Left lobe of liver (tissue), 2 donors: ENCODE measurements at regions not wholly inside any gene's neighbourhood (a gene's known extent, or its start where the extent isn't known, plus 50 kb on each side); places are given as distances from the start of the nearest gene placed in this dataset.
A peak's percentile ranks its signal among the peaks of the same experiment; 100 is the strongest.
"Not testable (repeated sequence)": the region's sequence is repeated elsewhere in the genome, so short reads cannot be mapped to it uniquely, and the experiment has no call there.

ENCODE experiments used
- ATAC-seq: fragments of 200-7000 bp; cut with Tn5 transposase; one replicate; pipeline ENCODE4 v1.9.1; 2020; ENCODE audit warnings: mild to moderate bottlenecking, moderate library complexity
- DNase-seq: peaks from one replicate; pipeline ENCODE4 v3.0.0-alpha.2; 2020; ENCODE audit warnings: low spot score
- donor health status: DM: no; HTN: no; CAD: no; lungs with moderate emphysema.
- donor health status: DM: no; HTN: yes; CAD: no.

- ATAC-seq (no peak), DNase-seq (no peak)
These were observed 226.9 kb upstream of the IRF2BP2 start for GRCh38 chr1:234836776-234837357.

DNA sequence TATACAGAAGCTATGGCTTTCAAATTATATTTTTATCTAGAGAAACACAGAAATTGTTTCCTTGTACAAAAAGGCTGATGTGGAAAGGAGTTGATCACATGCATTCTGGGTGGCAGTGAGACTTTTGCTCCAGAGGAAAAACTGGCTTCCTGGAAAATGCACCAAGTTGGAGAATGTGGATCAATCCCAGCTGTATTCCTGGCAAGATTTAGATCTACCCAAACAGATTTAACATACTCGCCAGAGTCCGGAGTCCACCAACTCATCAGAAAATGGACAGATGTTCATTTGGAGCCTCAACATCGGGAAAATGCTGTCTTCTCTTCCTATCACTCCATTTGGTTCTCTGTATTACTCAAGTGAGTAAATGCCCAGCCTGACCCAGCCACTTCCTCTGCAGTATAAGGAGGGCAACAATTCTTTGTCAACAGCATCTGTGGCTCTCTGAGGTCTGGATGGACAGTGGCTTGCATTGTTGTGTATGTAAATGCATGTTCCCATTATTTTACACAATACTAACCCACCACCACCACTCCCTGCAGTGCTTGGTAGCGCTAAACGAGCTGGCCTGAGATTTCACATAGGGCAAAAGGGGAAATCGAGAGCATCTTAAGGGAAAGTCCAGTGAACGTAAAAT, 226.2 kb upstream of the IRF2BP2 start:
- DNase-seq (no peak), ATAC-seq (peak; percentile 77)

- DNase-seq (no peak), ATAC-seq (peak; percentile 51)
These were observed 225.3 kb upstream of the IRF2BP2 start for GRCh38 chr1:234835239-234835638.

- no peak for ATAC-seq
These were observed 223.7 kb upstream of the IRF2BP2 start for GRCh38 chr1:234833646-234834045.

GRCh38 chr1:234833118-234833517, 223.1 kb upstream of the IRF2BP2 start:
- no peak for DNase-seq
- no peak for ATAC-seq

More at GRCh38 chr1:234833646-234834045, 223.7 kb upstream of the IRF2BP2 start:
- no peak for DNase-seq

DNA sequence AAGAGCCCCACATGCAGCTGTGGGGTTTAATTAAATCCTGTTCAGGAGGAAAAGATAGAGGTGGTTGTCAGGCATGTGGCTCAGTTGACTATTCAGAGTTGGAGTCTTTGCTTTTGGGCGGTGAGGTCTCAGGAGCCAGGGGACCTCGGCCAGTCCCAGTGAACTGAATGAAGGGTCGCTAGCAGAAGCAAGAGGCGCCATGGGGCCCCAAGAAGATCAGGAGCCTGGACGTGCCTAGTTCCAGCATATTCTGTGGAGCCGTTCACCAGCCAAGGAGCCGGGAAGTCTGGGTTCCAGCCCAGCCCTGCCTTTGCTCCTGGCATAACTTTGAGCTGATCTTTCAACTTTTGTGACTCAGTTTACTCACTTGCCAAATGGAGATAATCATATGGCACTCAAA, 217.7 kb upstream of the IRF2BP2 start:
- DNase-seq (no peak), ATAC-seq (no peak)

GRCh38 chr1:234827181-234827580, 217.2 kb upstream of the IRF2BP2 start:
- no peak for ATAC-seq
- DNase-seq: no peak

GRCh38 chr1:234826352-234826751, 216.4 kb upstream of the IRF2BP2 start:
- ATAC-seq (no peak), DNase-seq (no peak)

- ATAC-seq: no peak
- no peak for DNase-seq
These were observed 215.7 kb upstream of the IRF2BP2 start for GRCh38 chr1:234825498-234826165.

DNA sequence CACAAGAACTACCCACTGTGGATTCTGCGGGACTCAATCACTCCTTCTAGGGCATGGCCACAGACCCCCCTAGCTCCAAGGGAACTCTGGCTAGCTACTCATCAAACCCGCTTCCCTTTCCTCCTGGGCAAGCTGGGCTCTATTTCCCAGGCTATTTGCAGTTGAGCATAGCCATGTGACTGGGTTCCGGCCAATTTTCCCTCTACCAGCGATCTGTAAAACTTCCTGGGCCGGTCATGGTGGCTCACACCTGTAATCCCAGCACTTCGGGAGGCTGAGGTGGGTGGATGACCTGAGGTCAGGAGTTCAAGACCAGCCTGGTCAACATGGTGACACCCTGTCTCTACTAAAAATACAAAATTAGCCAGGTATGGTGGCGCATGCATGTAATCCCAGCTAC, 214.9 kb upstream of the IRF2BP2 start:
- not testable (repeated sequence) for ATAC-seq, DNase-seq

DNA sequence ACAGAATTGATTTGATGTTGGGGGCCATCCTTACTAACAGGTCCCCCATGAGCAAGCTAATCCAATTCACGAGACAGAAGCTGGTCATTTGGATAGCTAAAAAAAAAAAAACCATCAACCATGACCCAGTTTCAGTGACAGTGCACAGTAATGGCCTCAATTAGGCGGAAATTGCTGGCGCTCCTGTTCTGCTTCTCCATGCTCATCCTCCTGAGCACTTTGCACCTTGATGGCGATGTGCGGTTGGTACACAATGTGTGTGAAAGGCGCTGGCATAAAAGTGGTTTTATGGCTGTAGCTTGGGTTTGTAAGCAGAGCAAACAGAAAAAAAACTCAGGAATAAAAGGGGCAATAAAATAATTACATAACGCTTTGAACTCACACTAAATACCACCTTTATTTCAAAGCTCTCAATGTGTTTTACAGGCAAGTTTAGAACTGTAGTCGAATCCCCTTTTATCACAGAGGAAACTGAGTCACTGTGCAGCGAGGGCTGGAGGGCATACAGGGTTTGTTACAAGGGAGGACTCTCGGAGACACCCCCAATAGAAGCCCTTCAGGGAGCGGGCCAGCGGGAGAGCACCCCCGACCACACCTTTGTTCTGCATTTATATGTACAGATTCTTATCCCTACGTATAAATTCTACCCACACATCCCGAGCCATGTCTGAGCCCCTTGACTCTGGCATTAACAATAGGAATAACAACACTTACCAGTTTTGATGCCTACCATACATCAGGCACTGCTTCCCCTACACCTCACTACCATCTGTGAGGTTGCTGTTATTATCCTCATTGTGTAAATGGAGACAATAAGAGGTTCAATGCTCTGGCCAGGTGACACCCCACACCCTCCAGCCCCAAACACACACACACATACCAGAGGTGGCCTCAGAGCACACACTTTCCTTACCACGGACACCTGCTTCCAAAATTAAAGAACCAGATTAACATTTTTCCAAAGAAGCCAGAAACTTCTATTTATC, 213.5 kb upstream of the IRF2BP2 start:
- no peak for DNase-seq
- ATAC-seq: peak; percentile 35

DNA sequence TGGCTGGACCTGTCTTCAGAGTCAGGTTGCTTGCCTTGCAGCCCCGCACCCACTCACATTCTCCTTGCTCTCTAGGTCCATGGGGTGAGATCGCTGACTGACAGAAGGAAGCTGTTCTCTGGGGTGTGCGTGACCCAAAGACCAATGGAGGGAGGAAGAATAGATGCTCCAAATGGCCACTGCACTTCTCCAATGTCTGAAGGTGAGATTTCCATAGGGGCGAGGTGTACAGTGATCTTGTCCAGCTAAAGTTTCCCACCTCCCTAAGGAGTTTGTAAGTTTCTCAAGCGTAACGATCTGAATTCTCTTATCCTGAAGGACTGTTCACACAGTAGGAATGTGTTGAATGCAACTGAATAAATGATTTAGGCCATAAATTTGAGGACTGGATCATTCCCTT, 211.9 kb upstream of the IRF2BP2 start:
- ATAC-seq (no peak), DNase-seq (no peak)

GRCh38 chr1:234820597-234820996, 210.6 kb upstream of the IRF2BP2 start:
- ATAC-seq (no peak), DNase-seq (no peak)

DNA sequence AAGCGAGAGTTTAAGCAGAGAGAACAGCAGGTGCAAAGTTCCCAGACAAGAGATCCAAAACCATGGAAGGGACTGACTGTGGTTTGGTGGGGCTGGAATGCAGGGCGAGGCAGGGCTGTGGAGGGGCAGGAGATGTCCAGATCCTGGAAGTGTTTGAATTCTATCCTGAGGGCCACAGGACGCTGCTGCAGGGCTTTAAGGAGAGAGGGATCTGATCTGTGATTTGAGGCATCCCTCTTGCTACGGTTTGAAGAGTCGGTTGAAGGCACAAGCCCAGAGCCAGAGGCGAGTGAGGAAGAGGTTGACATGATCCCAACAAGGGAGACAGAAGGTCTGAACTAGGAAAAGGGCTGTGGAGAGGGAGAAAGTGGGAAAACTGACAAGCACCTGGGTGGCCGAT, 209.9 kb upstream of the IRF2BP2 start:
- not testable (repeated sequence) for DNase-seq, ATAC-seq

- DNase-seq, ATAC-seq: not testable (repeated sequence)
These were observed 208.0 kb upstream of the IRF2BP2 start for GRCh38 chr1:234818040-234818387.

GRCh38 chr1:234817313-234818039, 207.5 kb upstream of the IRF2BP2 start:
- ATAC-seq (peak; percentile 52), DNase-seq (peak; percentile 53)

DNA sequence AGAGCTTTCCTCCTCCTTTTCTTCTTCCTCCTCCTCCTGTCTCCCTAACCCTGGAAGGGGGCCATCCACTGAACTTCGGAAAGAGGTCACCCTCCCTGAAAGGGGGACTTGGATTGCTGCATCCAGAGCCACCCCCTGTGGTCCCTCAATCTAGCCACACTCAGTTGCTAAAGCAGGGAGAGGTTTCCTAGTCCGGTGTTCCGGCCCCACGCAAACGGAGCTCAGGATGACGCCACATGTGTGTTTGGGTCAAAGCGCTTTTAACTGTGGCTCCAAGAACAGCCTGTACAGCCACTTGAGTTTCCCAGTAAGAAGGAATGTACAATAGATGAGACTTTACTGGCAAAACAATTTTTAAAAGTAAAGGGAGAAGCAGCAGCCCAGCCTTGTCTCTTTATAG, 206.9 kb upstream of the IRF2BP2 start:
- ATAC-seq (peak; percentile 21), DNase-seq (peak; percentile 52)

DNA sequence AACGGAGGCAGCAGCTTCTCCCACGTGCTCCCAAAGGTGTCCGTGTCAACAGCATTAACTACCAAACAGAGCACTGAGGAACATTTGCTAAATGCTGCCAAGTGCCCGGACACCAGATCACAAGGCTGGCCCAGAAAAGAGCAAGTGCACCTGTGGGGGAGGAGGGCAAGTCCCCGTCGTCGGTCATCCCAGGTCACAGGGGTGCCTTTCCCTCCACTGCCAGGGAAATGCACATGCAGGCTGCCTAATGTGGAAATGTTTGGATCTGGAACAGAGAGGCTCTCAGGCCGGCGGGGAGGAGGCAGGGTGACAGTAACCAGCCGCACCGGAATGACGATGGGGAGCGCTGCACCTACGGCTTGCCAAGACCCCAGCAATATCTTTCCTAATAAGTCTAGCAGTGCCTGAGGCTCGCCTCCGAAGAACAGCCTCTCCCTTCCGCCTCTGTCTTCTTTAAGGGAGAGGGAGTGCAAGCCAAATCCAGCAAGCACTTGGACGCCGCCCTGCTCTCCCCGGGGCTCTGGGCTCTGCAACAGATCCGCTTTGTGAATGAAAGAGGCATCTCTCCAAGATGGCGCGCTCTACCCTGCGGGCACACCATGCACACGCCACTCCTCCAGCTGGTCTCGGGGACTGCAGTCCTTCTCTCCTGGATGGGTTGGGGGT, 206.3 kb upstream of the IRF2BP2 start:
- DNase-seq (peak; percentile 63), ATAC-seq (peak; percentile 76)

DNA sequence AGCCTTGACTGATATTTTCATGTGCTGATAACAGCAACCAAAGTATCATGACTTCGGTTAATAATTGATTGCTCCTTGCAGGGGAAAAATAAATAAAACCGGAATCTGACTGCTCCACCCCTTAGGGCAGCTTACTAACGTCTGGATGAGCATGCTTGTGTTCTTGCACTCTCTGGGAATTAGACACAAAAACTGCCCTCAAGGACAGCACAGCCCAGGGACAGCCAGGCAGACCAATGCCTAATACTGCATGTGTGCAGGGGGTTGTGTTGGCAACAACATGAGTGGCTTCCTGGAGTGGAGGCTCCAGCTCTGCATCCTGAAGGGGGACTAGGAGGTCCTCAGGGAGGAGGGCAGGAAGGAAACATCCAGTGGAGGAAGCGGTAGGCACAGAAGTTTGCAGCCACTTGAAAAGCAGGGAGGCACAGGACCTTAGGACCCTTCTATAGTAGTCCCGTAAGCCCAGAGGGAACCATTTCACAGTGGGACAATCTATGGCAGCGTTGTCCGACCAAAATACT, 205.4 kb upstream of the IRF2BP2 start:
- ATAC-seq: peak; percentile 61
- DNase-seq: not testable (repeated sequence)

DNA sequence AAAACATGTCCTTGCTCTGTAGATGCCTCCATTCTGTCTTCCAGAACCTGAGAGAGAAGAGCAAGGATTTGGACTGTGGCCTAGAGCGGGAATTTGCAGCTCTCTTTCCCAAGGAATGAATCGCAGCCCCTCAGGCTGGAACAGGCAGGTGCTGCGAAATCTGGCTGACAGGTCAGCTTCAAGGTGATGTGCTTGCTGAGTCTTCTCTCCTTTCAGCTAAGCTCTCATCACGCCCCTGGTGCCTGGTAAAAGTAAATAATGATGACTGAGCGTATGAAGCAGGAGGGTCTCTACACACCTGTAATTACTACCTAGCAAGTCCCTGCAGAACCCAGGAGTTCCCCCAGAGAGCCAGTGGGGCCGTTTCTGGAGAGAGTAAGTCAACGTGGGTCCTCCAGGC, 204.3 kb upstream of the IRF2BP2 start:
- ATAC-seq, DNase-seq: not testable (repeated sequence)
